Stimulated activated CD4-positive, alpha-beta T cell treated with anti-CD3 and anti-CD28 coated beads, Interleukin-4, amount 100 ng/mL, for 24 hours (primary cell): ENCODE measurements at regions not wholly inside any gene's neighbourhood (a gene's known extent, or its start where the extent isn't known, plus 50 kb on each side); places are given as distances from the start of the nearest gene placed in this dataset.
"Not testable (repeated sequence)": the region's sequence is repeated elsewhere in the genome, so short reads cannot be mapped to it uniquely, and the experiment has no call there.

Experiments used
- DNase-seq: peaks from one replicate; pipeline ENCODE4 v3.0.0-alpha.2; 2020

DNA sequence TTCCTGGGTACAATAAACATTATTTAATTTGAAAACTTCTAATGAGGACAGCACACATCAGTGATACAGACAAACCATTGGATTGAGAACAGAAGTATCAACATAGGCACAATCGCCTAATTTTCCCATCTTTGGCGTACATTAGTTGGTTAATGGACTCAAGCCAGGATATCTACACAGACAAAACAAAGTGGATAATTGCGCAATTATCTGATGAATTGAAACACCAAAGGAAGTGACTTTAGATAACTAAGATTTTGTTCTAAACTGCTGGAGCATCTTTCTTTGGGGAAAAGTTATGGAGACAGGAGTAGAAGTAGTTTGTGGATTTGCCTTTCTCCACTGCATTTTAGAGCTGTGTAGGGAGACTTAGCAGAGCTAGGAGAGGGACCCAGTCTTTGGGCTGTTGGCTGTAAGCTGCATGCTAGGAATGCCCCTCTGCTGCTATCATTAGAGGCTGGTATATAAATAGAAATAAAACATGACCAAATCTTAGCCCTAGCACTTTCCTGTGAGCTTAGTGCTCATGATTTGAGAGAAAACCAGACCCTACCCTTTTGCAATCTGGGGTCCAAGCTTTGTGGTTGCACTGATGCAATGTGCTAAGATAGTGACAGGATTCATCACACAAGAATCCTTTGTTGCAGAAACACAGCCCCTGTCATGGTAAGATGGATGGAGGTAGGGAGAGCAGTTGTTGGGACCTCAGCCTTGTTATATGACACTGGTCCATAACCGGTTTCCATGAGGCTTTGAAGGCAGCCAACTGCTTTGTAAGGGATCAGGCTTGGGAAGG lies 264.5 kb upstream of the PIK3C3 start:
- DNase-seq: no peak

DNA sequence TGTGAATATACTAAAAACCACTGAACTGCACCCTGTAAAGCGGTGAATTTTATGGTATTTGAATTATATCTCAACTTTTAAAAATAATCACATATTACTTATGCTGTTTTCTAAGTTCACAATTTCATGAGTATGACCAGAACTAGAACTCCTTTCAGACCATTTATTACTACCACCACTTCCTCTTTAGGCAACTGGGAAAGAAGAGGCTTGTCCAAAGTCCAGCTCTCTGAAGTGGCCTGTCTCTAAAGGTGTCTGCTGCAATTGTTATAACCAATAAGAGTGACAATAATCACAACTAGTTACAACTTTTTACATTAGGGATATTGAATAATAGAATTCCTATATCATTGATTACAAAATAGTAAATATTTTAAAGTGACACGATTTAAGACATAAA lies 267.9 kb upstream of the PIK3C3 start:
- DNase-seq: no peak

DNA sequence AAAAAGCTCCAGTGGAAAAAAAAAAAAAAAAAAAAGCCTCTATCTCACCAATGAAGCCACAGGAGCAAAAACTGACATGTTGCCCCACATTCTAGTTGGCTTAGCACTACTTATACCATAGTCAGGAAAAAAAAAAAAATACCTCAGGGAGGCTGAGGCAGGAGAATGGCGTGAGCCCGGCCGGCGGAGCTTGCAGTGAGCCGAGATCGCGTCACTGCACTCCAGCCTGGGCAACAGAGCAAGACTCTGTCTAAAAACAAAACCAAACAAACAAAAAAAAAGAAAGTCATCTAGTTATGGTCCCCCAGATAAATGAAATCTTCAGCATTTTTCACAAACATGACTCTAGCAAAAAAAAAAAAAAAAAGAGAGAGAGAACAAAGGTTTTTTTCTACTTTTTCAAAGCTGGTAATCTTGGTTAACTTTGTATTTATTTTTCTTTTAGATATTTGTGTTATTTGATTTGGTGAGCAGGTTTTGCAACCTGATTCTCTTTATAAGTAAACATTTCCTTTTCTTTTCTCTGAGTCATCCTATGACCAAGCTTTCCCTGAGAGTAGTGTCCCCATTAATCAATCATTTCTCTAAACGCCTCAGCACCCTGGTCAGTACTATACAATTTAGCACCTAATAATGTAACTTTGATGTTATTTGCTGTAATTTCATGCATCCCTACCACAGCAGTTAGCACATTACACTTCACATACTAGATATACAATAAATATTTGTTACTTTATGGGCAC lies 273.7 kb upstream of the PIK3C3 start:
- no peak for DNase-seq

DNA sequence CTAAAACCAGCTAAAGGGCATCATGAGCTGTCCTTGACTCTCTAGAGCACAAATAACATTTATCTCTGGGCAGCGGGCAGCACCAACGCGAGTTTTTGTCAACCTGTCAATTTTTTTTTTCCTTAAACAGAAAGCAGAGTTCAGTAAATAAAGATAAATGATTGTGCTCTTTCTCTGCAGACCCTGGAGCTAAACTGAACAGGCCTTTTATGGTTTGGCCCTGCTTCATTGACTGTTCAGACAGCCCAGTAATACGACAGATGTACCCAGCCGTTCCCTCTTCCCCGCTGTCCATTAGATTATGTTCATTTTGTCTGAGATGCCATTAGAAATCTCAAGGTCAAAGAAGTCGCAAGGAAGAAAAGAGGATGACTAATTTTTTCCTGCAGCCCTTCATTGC lies 280.5 kb upstream of the PIK3C3 start:
- DNase-seq: no peak

DNA sequence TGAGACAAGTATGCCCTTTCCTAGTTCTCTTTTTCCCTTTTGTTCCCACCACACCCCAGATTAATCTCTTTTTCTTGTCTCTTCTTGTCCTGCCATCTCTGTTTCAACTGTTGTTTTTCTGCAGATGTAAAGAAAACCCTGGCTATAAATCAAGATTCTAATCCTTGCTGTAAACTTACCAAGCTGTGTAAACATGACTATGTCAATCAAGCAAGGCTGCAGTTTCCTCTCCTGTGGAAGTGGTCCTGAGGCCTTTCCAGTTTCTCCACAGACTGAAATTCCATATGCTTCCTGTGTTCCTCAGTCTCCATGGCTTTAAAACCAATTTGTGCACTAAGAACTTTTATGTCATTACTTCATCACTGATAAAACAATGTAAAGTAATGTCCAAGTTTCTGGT lies 288.8 kb upstream of the PIK3C3 start:
- no peak for DNase-seq

DNA sequence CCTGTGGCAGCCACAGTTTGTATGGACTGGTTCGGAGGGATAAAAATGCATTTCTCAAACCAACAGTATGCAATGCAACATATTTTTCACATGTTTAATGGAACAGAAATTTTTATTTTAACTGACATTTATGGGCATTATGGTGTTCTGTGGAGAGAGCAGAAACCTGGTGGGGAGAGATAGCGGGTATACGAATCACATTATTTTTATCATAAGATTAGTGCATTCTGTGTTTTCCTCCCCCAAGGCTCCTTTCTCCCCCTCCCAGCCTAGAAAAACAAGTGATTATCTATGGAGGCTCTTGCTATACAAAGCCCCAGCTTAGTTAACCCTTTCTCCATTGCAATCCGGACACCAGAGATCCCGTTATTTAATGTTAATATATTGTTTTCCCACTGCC lies 289.8 kb upstream of the PIK3C3 start:
- no peak for DNase-seq

DNA sequence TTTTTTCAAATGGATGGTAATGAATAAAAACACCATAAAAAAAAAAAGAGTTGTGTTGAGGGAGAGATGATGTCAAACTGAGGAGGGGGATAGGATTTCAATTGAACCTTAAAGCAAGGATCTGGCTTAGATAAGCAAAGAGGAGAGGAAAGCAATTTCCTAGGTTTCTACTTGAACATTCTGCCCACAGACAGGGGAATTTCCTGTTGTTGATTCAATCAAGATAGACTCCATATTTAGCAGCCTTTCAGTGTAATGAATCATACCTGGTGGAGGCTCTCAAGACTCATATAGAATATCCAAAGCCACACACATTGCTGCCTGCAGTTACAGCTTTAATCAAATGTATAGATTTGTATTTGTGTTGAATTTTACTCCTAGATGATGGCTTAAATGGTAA lies 294.4 kb upstream of the PIK3C3 start:
- no peak for DNase-seq

DNA sequence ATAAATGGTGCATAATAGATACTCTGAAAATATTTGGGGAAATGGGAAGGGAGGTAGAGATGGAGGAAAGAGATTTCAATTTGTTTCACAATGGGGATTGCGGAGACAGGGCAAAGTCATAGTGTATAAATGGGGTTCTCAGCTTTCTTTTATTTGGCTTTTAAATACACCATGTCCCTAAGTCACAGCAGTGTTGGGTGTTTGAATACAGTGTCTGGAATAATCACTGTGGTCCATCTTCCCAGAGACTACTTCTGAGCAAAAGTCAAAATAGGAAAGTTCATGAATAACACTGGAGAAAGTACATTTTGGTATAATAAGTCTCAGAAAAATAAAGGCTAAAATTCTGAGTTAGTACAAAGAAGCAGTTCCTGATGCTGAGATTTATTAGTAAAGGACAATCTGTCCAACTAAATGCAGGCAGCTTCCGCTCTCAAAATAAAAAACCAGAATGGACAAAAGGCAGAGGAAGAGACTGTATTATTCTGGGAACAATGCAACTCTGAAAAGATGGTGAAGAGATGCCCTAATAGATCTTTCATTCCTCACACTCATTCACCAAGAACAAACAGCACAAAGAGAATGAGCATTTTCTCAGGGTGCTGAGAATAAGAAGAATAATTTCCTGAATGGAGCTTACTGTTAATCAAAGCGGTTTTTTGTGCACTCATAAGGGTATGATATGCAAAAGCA lies 295.4 kb upstream of the PIK3C3 start:
- no peak for DNase-seq

DNA sequence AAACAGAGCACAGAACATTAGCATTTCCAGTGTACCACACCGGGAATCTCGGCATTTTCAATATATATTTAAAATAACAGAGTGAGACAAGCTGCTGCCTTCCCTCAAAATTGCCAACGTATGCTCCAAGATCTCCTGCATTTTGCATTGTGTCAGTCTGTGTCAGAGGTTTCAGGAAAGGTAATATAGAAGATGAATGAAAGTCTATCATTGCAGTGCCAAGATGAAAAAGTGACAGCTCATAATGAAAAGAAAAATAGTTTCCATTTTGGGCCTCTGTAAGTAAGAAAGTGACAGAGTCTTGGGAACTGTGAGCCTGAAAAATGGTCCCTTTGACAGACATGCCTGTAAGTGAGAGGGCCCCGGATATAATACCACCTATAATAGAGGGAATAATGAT lies 297.8 kb upstream of the PIK3C3 start:
- DNase-seq: no peak

DNA sequence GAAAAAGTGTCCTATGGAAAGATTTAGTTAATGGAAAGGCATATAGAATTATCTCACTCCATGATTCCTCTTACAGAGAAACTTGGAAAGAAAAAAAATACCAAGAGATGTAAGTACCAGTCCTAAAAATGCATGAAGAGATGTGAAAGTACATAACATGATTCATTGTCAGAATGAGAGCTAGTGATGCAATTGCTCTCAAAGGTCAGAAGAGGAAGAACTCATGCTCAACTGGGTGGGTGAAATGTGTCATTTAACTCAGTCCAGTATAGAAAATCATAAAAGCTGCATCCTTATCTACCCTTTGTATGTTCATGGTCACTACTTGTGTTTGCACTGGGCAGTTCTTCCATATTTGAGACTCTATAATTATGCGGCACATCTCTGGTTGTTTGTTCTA lies 300.0 kb upstream of the PIK3C3 start:
- no peak for DNase-seq

DNA sequence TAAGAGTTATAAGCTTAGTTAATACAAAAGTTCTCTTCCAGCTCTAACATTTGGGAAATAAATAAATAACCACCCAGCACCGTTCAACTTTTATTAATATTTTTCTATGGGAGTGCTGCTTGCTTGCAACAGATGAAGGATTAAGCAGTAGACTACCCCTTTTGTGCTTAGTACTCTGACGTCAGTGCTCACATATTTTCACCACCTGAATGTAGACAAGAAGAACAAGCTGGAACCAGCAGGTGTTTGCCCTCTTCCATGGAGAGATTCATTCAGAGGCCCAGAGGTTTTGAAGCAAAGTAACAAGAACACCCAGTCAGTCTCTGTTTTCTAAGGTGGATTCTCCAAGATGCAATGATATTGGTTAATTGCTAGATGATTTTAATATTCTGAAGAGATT lies 307.1 kb upstream of the PIK3C3 start:
- DNase-seq: no peak

DNA sequence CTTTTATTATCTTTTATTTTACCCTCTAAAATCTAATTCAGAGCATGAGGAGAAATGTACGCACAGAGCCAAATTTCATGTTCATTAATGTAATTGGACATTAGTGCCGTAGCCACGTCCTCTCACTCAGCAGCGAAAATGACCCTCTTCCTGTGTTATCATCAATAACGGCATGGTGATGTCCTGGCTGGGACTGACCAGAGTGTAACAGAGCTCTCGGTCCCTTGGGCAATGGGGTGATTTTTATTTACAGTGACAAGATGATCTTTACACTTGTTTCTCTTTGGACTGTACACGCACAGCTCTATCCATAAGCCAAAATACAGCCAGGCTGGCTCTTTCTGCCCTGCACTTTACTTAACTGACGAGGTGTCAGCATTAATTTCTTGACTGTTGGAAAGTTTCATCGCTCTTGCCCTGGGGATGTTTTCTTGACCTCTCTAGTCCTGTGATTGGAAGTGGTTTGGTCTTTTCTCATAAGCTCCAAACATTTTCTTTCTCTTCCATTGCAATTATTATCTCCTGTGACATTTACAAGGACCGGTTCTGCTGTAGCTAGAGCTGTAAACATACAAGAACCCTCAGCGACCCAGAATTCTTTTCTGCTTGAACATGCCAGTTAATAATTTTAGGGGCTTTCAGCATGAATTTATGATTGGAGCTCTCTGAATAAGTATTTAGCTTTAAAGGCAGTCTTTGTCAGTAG lies 308.0 kb upstream of the PIK3C3 start:
- no peak for DNase-seq

DNA sequence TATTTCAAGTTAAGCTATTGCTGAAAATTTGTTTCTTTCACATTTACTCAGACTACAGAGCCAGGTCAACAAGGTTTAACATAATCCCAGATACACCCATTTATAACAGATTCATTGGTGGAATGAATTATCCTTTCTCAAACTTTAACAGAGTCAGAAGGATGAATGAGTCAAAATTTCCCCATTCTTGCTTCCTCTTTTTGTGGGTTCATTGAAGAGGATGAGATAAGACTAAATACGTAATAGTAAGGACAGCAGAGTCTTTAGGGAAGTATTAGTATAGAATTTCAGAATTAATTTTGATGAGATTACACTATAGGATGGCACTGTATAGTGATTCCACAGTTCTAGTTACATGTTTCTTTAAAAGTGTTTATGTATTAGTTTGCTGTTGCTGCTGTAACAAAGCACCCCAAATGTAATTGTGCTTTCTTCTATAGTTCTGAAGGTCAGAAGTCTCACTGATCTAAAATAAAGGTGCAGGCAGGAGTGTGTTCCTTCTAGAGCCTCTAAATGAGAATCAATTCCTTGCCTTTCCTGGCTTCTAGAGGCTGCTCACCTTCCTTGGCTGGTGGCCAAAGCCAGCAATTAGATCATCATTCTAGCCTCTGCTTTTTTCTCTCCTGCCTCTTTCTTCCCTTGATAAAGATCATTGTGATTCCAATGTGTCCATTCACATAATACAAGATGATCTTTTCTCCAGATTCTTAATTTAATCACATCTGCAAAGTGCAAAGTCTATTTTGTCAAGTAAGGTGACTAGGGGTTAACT lies 309.3 kb upstream of the PIK3C3 start:
- no peak for DNase-seq

DNA sequence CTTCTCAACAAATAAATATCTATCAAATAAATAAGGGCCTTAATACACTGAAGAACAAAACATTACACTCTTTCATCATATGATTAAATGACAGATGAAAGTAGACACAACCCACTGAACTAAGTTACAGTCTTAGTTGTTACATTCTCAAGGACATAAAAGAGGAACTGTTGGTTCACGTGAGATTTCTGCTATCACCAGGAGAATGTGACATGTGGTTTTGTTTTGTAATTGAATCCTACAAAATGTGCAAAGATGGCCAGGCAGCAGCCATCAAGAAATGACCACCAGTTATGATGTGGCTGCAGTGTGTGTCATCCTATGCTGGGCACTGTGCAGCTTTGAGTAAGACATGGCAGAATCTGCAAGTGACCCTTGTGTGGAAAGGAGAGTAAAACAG lies 310.6 kb upstream of the PIK3C3 start:
- no peak for DNase-seq

DNA sequence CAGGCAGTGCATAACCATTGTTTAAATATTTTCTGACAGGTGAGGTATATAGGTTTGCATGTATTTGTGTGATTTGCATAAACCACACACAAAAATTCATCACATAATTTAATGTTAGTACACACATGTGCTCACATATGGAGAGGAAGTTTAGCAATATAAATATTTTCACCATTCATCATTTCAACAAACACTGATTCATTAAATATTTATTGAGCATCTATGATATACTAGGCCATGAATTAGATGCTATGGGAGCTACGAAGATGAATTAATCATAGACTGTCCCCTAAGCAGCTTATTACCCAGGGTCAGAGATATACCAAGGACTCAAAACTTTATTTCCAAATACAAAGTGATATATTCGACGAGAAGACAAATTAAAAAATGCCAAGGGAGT lies 311.6 kb upstream of the PIK3C3 start:
- DNase-seq: no peak

DNA sequence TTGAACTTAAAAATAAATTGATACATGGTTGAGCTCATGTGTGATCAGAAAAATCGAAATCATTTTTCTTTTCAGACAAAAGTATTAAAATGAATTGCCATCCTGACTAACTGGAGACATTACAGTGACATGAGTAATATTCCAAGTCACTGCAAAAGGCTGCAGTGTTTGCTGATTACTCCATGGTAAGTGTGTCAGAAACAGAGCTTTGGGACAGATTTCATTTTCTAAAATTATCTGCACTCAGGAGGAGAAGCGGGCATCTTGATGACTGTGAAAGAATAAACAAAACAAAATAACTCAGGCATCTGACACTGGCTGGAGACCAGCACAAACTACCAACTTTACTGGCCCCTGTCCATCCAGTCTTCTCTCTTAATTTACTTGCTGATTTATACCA lies 312.3 kb upstream of the PIK3C3 start:
- no peak for DNase-seq

DNA sequence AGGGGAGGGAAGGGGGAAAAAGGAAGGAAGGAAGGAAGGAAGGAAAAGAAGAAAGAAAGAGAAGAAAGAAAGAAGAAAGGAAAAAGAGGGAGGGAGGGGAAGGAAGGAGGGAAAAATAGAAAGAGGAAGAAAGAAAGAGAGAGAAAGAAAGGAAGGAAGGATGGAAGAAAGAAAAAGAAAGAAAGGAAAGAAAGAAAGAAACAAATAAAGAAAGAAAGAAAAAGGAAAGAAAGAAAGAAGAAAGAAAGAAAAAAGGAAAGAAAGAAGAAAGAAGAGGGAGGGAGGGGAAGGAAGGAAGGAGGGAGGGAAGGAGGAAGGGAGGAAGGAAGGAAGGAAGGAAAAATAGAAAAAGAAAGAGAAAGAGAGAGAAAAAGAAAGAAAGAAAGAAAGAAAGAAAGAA lies 315.8 kb upstream of the PIK3C3 start:
- DNase-seq: no peak

DNA sequence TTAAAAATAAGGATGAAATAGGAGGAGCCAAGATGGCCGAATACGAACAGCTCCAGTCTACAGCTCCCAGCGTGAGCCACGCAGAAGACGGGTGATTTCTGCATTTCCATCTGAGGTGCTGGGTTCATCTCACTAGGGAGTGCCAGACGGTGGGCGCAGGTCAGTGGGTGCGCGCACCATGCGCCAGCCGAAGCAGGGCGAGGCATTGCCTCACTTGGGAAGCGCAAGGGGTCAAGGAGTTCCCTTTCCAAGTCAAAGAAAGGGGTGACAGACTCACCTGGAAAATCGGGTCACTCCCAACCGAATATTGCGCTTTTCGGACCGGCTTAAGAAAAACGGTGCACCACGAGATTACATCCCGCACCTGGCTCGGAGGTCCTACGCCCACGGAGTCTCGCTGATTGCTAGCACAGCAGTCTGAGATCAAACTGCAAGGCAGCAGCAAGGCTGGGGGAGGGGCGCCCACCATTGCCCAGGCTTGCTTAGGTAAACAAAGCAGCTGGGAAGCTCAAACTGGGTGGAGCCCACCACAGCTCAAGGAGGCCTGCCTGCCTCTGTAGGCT lies 323.2 kb upstream of the PIK3C3 start:
- not testable (repeated sequence) for DNase-seq

DNA sequence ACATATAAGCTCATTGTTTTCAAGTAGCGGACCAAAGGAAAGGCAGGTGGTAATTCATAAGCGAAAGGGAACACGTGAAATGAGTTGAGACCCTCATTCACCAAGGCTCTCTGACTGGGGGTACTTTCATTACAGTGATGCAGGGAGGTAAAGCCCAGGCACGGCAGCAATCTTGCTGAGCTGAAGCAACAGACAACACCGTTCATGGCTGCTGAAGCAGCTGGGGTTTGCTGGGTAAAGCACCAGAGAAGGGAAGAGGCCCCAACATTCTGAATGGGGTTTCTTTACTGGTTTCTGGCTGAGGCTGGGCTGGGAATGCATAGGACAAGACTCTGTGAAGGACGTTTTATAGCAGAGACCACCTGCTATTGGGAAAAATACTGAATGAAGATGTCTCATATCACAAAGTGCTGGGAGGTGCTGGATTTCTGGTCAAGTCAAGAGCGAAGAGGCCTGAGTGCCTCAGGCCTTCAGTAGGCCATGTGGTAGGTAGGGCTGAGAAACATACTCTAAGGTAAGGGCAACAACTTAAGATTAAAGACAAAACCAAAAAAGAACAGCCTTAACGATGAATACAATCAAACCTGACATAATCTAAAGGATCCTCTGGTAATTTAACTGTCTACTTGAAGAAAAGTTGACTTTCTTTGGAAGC lies 324.7 kb upstream of the PIK3C3 start:
- DNase-seq: no peak

DNA sequence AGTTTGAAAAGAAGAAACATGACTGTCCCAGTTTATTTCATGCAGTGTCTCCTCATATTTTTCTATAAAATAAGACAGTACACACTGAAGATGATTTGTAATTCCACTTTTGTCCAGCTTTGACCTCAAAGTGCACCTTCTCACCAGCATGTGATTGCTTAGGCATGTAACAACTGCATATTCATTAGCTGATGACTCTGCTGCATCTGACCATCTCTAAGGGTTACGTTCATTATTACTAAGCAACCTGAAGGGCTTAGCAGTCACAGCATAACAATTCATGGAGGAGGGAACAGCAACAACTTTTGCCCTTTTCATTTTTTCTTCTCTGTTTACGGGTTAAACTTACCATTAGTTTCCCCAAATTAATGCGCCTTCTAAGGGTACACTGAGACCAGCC lies 330.6 kb upstream of the PIK3C3 start:
- DNase-seq: no peak

DNA sequence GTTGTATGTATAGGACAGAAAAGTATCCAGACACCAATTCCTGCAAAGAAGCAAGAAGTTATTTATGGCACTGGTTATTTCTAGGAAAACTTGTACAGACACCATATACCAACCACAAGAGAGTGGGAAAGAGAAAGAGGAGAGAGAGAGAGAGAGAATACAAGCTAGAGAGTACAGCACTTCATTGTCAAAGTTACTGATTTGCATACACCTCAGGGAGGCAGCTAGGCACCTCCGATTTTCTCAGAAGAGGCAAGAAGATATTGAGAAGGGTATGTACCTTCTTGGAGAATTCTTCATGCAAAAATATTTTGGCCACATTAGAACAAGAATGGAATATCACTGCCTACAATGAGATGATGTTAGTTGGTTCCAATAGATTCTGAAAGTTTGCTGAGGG lies 333.9 kb upstream of the PIK3C3 start:
- no peak for DNase-seq

DNA sequence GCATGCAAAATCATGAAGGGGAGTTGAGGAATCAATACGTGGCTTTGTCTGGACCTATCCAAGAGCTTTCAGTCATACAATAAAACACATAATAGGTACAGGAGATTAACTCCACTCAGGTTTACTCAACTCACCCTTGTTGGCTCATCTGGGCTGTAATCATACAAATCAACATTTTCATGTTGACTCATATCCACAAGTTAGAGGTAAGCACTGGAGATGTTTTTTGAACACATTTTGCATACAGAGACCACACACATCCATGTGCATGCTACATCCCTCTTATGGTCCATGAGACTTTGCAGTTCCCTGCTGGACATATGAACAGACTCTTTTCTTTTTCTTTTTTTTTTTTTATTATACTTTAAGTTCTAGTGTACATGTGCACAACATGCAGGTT lies 336.9 kb upstream of the PIK3C3 start:
- no peak for DNase-seq
